ENCODE measurements at regions not wholly inside any gene's neighbourhood (a gene's known extent, or its start where the extent isn't known, plus 50 kb on each side); places are given as distances from the start of the nearest gene placed in this dataset.

GRCh38 chr5:154136141-154136540 lies 54.4 kb upstream of the GALNT10 start:
- POLR2A ChIA-PET (ENCODE audit: partially characterized antibody) = no interaction called here
- TF ChIP-seq TBP (IDR thresholded peaks at IDR 0.05; ENCODE audit: low read depth, low read length) (no peak), KDM4A (IDR thresholded peaks at IDR 0.05; ENCODE audit: low read depth, low read length, severe bottlenecking) (no peak), CHD1 (IDR thresholded peaks at IDR 0.05; ENCODE audit: low read depth, low read length) (no peak), HDAC6 (IDR thresholded peaks at IDR 0.05; ENCODE audit: low read depth, low read length) (no peak), NANOG (IDR thresholded peaks at IDR 0.05; ENCODE audit: insufficient read depth, low read depth, low read length, poor library complexity, severe bottlenecking) (no peak), JUN (IDR thresholded peaks at IDR 0.05; ENCODE audit: low read depth, low read length) (no peak), RNF2 (IDR thresholded peaks at IDR 0.05; ENCODE audit: borderline replicate concordance, low read depth, low read length, missing control alignments, poor library complexity, severe bottlenecking) (no peak), KDM5A (IDR thresholded peaks at IDR 0.05; ENCODE audit: low read length) (no peak), NRF1 (IDR thresholded peaks at IDR 0.05; ENCODE audit: low read depth, low read length) (no peak), BCL11A (IDR thresholded peaks at IDR 0.05; ENCODE audit: low read depth in 2 of 2, low read length in 2 of 2) (no peak)
- TF ChIP-seq, protein P1, sequence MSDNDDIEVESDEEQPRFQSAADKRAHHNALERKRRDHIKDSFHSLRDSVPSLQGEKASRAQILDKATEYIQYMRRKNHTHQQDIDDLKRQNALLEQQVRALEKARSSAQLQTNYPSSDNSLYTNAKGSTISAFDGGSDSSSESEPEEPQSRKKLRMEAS (IDR thresholded peaks at IDR 0.05) = no peak

More at GRCh38 chr5:154136141-154136540, 54.4 kb upstream of the GALNT10 start:
- no peak overlapping the region for H2BK12ac ChIP-seq (ENCODE audit: low read depth, low read length)
- no peak overlapping the region for H3K4ac ChIP-seq (replicated peaks; ENCODE audit: insufficient read length, low read depth, low read length)
- no peak overlapping the region for H4K91ac ChIP-seq (replicated peaks; ENCODE audit: insufficient read length, low read length)
- FAIRE-seq = no peak
- H3K18ac ChIP-seq (ENCODE audit: extremely low read depth, low read length) = no peak overlapping the region
- H3K23ac ChIP-seq (ENCODE audit: insufficient read length) = no peak overlapping the region
- DNase-seq (ENCODE audit: low read depth in 1 of 2, low spot score in 2 of 2) = no peak
- peaks cover 0 to 3% (median 0%) of the 10 kb centered on the region in 4 experiments; a peak in 1 of 7 replicates for H3K4me1 ChIP-seq (replicated peaks in 1 of 4; ENCODE audit: control insufficient read depth in 3 of 4, insufficient read depth in 4 of 4, low read length in 3 of 4)
- H3K79me1 ChIP-seq (ENCODE audit: low read depth, low read length) = no peaks in the 10 kb centered on the region
- no peak overlapping the region for H3K9ac ChIP-seq (replicated peaks in 1 of 4; ENCODE audit: extremely low read depth in 1 of 4, low read depth in 3 of 4, low read length in 3 of 4)
- H2AK5ac ChIP-seq (ENCODE audit: low read depth, low read length) = no peak overlapping the region
- no peak overlapping the region for H3K56ac ChIP-seq (replicated peaks; ENCODE audit: insufficient read length, low read depth, low read length)
- H2AFZ ChIP-seq (ENCODE audit: low read length) = no peak overlapping the region
- no peaks in the 10 kb centered on the region for H3K79me2 ChIP-seq (ENCODE audit: control insufficient read depth in 1 of 2, insufficient read depth in 2 of 2, low read length in 2 of 2)
- no peaks in the 10 kb centered on the region for H3K27me3 ChIP-seq (replicated peaks in 1 of 4; ENCODE audit: control insufficient read depth in 3 of 4, extremely low read depth in 1 of 4, insufficient read depth in 3 of 4, low read length in 3 of 4)
- no peak overlapping the region for H2BK5ac ChIP-seq (ENCODE audit: low read depth, low read length)
- no peak overlapping the region for H2BK15ac ChIP-seq (ENCODE audit: low read length)
- no peak overlapping the region for H3K27ac ChIP-seq (ENCODE audit: low read depth, low read length)
- H3K14ac ChIP-seq (ENCODE audit: insufficient read length) = no peak overlapping the region
- CTCF ChIA-PET (ENCODE audit: partially characterized antibody) = interaction anchor here (0.9 to 6.5 kb wide), 4 partner anchors 18 to 78 kb away, joined by 3 to 41 read pairs (median 4); no protein-coding TSS in a partner anchor
- H4K8ac ChIP-seq (ENCODE audit: extremely low read depth, insufficient read depth, low read length) = no peak overlapping the region
- H4K5ac ChIP-seq (ENCODE audit: insufficient read length, low read depth, low read length) = no peak overlapping the region
- H3K4me3 ChIP-seq (ENCODE audit: extremely low read depth in 1 of 4, insufficient read depth in 2 of 4, low read depth in 3 of 4, low read length in 4 of 4) = no peak overlapping the region
- no peaks in the 10 kb centered on the region for H3K9me3 ChIP-seq (ENCODE audit: insufficient read depth in 2 of 2, low read depth in 1 of 2, low read length in 1 of 2)
- WGBS, 2 experiments (ENCODE audit: extremely low coverage in 1 of 2, insufficient coverage in 1 of 2, insufficient read length in 1 of 2, insufficient replicate concordance in 2 of 2, low coverage in 1 of 2, low lambda C conversion rate in 2 of 2, missing lambda C conversion rate in 1 of 2) = 91% methylated on average over 5 of the region's 5 CpGs; no CpG with 5 or more reads in 1 of the 2 experiments
- H3K4me2 ChIP-seq (ENCODE audit: insufficient read depth in 1 of 2, low read depth in 2 of 2, low read length in 2 of 2) = no peak overlapping the region
- no peak overlapping the region for H2BK120ac ChIP-seq (replicated peaks; ENCODE audit: low read depth, low read length)
- no peaks in the 10 kb centered on the region for H3K23me2 ChIP-seq (ENCODE audit: low read depth, low read length)
- no peaks in the 10 kb centered on the region for H3K36me3 ChIP-seq (ENCODE audit: control insufficient read depth in 2 of 4, insufficient read depth in 4 of 4, low read length in 3 of 4)
- no peak overlapping the region for H2BK20ac ChIP-seq (ENCODE audit: low read length)
- H4K20me1 ChIP-seq (replicated peaks in 1 of 2; ENCODE audit: control insufficient read depth in 1 of 2, insufficient read depth in 2 of 2, low read length in 2 of 2) = no peaks in the 10 kb centered on the region
